ENCODE measurements at regions not wholly inside any gene's neighbourhood (a gene's known extent, or its start where the extent isn't known, plus 50 kb on each side); places are given as distances from the start of the nearest gene placed in this dataset.

GRCh38 chr13:99129951-99130350, 70.7 kb upstream of the UBAC2 start:
- Histone ChIP-seq H2BK15ac (ENCODE audit: low read depth, low read length) (no peak overlapping the region), H2BK120ac (ENCODE audit: low read depth, low read length) (no peak overlapping the region), H4K5ac (ENCODE audit: low read depth, low read length) (no peak overlapping the region), H2AK5ac (ENCODE audit: low read depth, low read length) (no peak overlapping the region), H2BK5ac (ENCODE audit: low read depth, low read length, poor library complexity, severe bottlenecking) (no peak overlapping the region), H3K4me3 (ENCODE audit: insufficient read depth, low read depth, low read length) (no peak overlapping the region), H2AK9ac (replicated peaks; ENCODE audit: low read depth, low read length, poor library complexity) (no peak overlapping the region), H3K27me3 (ENCODE audit: control insufficient read depth, insufficient read depth, low read length) (peaks cover 21% of the 10 kb centered on the region), H3K14ac (replicated peaks; ENCODE audit: low read depth, low read length) (no peak overlapping the region), H3K79me1 (ENCODE audit: low read depth in 1 of 2, low read length in 2 of 2) (no peaks in the 10 kb centered on the region), H3K36me3 (ENCODE audit: control insufficient read depth, insufficient read depth, low read length) (no peaks in the 10 kb centered on the region), H3K23ac (ENCODE audit: low read depth, low read length) (no peak overlapping the region), H3K18ac (ENCODE audit: low read depth, low read length) (no peak overlapping the region), H4K91ac (ENCODE audit: insufficient read depth, low read depth, low read length) (no peak overlapping the region), H3K9me3 (ENCODE audit: control insufficient read depth, insufficient read depth, low read length) (no peaks in the 10 kb centered on the region; the same call in 1 of the 2 replicates), H3K4ac (ENCODE audit: low read depth, low read length) (no peak overlapping the region), H3K27ac (ENCODE audit: insufficient read depth, low read length) (no peak overlapping the region), H3K56ac (ENCODE audit: extremely low read depth, insufficient read depth, low read length) (no peak overlapping the region), H3K4me2 (ENCODE audit: low read depth, low read length) (no peak overlapping the region), H2BK20ac (ENCODE audit: low read depth, low read length) (no peak overlapping the region), H4K20me1 (ENCODE audit: insufficient read depth, low read length) (no peaks in the 10 kb centered on the region), H3K4me1 (ENCODE audit: control insufficient read depth, insufficient read depth, low read length) (peaks cover 1% of the 10 kb centered on the region; the same call in 1 of the 2 replicates), H2AFZ (replicated peaks; ENCODE audit: low read length, poor library complexity) (no peak overlapping the region), H4K8ac (ENCODE audit: low read depth in 2 of 2, low read length in 2 of 2) (no peak overlapping the region), H3K9me1 (ENCODE audit: insufficient read depth, low read length) (no peaks in the 10 kb centered on the region), H3K9ac (ENCODE audit: low read depth, low read length) (no peak overlapping the region)
- intact Hi-C loops (cut with micrococcal nuclease) (no loop called here), in situ Hi-C loops (cut with MboI; ENCODE audit: low sequenced_read_pairs) (no loop called here), dilution Hi-C loops (cut with HindIII; ENCODE audit: low sequenced_read_pairs, unreplicated experiment) (no loop called here)
- no CpG with 5 or more reads among the region's 7 CpGs for WGBS, 2 experiments (ENCODE audit: extremely low coverage in 2 of 2, insufficient read length in 1 of 2)
- no TSS peak for BruUV-seq (replicated peaks)
- no peak for ATAC-seq (ENCODE audit: low read depth)
- DNase-seq = no peak
- CTCF ChIA-PET = no interaction called here
- POLR2A ChIA-PET (ENCODE audit: unreplicated experiment) = no interaction called here
- no peak for TF ChIP-seq FOS (IDR thresholded peaks at IDR 0.05; ENCODE audit: low read depth, low read length)
- no peak for TF ChIP-seq MXI1 (IDR thresholded peaks at IDR 0.05; ENCODE audit: borderline replicate concordance, low read depth, low read length)
- no peak for TF ChIP-seq NFE2L2 (IDR thresholded peaks at IDR 0.05; ENCODE audit: low read depth, low read length)
